ENCODE measurements at regions not wholly inside any gene's neighbourhood (a gene's known extent, or its start where the extent isn't known, plus 50 kb on each side); places are given as distances from the start of the nearest gene placed in this dataset.
"Not testable (repeated sequence)": the region's sequence is repeated elsewhere in the genome, so short reads cannot be mapped to it uniquely, and the experiment has no call there.

GRCh38 chr22:22785316-22786065 lies 102.1 kb upstream of the IGLL5 start:
- DNase-seq = no peak

DNA sequence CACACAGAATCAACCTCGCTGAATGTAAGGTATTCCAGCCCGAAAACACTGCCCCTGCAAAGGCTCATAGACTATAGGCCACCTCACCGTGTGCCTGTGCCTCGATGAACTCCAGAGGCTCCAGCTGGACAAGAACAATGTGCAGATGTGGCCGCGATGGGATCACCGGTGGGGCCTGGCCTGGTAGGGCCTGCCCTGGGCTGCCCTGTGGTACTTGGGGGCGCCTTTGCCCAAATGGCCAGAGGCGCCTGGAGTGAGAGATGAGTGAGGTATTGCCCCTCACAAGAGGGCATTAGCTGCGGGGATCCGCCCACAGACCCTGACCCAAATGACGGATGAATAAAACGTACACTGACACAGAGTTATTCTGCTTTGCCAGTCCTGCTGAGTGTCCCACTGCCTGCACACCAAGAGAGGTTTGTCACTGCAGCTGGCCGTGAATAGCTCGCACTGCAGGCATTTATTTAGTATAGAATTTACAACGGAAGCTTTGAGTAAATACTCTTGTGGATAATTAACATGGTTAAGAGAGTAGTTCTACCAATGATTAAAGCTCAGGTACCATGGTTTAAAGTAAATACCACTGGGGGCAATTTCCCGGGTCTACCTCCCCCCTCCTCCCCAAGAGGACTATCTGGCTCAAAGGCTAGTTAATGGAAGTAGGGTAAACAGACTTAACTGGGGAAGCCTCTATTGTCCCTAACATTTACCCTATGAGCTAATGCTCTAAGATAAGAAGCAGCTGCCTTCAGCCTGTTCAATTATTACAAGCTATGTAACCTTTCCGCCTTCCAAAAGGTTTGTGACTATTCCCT lies 101.1 kb upstream of the IGLL5 start:
- no peak for DNase-seq

DNA sequence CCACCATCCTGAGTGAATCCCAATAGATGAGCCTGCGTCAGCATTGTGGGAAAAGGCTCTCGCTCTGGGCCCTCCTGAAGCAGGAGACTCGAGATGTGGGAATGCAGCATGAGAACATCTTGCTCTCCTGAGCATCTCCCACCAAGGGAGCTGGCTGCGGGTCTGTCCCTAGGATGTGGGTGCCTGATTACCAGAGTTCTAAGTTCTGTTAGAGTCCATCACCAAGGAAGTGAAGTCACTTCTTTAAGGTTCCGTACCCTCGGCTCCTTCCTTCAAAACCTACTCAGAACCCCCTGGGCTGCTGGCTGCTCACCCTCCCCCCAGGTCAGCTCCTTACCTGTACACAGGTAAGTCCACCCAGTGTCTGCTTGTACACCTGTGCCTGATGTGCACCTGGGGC lies 100.5 kb upstream of the IGLL5 start:
- DNase-seq = no peak

DNA sequence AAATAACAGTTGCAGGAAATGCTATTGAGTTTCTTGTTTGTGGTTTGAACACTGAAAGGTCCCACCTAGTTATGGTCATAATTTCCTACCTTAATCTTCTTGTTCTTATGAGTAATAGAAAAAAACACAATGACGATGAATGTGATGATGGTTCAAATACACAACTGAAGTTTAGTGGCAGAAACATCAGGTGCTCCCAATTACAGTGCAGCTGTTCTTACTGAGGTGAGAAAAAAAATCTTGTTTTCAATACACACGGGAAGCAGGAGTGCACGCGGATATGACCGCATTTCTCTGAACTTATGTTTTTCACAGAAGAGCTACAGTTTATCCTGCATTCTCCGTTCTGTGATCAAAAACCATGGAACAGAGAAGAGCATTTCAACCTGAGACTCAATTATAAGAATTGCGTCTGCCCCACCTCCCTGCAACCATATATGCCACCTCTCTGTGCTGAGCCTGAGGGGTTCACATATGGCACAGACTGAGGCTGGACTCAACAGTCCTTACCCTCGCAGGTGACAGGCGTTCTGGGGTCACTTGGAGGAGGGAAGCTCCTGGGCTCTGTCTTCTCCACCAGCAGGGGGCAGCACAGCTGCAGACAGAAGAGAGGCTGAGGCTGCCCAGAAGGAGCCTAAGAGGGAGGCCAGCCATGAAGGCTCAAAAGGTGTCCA lies 99.7 kb upstream of the IGLL5 start:
- peak; percentile 68 for DNase-seq

- no peak for DNase-seq
Measured at GRCh38 chr22:22788460-22789037, 99.1 kb upstream of the IGLL5 start.

DNA sequence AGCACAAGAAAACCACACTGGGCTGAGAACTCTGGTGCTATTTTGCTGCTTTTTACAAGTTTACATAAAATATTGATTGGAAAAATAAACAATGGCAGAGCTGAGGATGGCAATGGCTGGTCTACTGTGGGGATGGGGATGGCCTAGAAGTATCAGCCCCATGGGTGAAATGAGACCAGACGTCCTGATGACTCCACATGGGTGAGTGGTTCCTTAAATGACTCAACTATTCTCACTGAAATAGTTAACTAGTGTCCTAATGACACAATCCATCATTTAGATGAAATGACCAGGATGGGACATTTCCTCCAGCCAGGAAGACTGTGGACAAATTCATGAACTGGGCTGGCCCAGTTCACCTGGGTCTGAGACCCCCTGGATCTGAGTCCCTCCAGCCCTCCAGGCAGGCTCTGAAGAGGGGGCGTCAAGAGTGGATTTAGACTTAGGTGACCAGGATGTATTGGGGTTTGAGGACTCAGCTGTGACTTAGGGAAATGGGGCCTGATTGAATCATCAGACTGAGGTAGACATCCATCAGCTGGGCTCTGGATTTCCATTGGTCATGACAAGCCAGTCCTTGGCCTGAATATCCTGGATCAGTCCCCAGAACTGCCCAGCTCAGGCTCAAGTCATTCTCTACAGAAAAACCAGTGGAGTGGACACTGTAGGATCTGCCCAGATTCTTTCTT lies 98.2 kb upstream of the IGLL5 start:
- DNase-seq = no peak

GRCh38 chr22:22789922-22790845 lies 97.4 kb upstream of the IGLL5 start:
- no peak for DNase-seq

GRCh38 chr22:22791438-22792181 lies 96.0 kb upstream of the IGLL5 start:
- DNase-seq = no peak

DNA sequence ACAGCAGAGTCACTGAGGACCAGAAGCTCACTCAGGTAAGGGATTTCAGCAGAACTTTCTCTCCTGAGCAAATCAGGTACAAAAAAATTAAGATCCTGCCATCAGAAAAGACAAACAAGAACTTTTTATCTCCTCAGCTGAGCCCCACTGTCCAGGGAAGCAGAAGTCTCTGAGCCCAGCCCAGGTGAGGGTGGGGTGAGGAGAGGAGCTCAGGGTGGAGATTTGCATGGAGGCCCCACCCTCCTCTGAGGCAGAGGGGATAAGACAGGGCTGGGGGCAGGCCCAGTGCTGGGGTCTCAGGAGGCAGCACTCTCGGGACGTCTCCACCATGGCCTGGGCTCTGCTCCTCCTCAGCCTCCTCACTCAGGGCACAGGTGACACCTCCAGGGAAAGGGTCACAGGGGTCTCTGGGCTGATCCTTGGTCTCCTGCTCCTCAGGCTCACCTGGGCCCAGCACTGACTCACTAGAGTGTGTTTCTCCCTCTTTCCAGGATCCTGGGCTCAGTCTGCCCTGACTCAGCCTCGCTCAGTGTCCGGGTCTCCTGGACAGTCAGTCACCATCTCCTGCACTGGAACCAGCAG lies 95.3 kb upstream of the IGLL5 start:
- DNase-seq = not testable (repeated sequence)

- DNase-seq = not testable (repeated sequence)
Measured at GRCh38 chr22:22795639-22796038, 92.0 kb upstream of the IGLL5 start.

DNA sequence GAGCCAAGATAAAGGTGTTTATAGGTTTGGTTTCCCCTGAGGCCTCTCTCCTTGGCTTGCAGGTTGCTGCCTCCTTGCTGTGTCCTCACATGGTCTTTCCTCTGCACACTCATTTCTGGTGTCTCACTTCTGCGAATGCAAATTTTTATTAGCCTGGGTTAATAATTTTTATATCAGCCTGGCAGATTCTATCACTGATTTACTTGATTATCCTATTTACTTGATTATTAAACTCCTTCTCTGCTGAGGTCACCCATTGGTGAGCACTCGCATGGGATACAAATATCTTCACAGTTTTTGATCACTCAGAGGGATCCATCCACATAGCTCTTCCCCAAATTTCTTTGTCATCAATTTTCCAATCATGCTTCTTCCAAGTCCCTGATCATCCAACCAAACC lies 90.9 kb upstream of the IGLL5 start:
- DNase-seq = no peak

- DNase-seq = no peak
Measured at GRCh38 chr22:22798232-22798616, 89.4 kb upstream of the IGLL5 start.

DNA sequence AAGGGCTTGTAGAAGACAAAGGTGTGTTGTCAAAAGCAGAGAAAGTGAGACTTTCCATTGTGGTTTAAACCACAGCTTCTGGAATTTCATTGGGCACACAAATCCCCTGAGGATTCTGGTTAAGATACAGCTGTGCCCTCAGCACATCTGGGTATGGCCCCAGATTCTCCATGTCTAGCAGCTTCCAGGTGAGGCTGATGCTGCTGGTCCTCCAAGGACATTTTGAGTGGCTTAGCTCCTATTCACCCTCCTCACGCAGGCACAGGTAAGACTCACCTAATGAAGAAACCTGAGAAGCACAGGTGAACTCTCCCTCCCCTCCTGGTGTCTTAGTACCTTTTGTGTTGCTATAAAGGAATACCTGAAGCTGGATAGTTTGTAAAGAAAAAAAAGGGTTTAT lies 88.9 kb upstream of the IGLL5 start:
- no peak for DNase-seq

DNA sequence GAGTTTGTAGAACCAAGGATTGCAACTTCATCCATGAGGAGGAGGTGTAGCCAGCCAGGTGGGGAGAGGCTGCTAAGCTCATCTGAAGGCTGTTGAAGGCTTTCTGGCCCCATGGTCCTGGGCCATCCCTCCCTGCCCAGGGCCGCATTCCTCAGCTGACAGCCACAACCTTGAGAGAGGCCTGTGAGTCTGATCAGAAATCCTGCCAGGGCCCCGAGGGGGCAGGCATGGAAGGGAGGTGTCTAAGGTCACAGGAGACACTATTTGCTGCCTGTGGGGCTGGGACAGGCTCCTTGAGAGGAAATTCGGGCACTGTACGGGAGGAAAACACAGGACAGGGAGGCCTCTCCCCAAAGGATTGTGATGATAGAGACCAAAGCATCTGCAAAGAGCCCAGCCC lies 88.1 kb upstream of the IGLL5 start:
- no peak for DNase-seq

DNA sequence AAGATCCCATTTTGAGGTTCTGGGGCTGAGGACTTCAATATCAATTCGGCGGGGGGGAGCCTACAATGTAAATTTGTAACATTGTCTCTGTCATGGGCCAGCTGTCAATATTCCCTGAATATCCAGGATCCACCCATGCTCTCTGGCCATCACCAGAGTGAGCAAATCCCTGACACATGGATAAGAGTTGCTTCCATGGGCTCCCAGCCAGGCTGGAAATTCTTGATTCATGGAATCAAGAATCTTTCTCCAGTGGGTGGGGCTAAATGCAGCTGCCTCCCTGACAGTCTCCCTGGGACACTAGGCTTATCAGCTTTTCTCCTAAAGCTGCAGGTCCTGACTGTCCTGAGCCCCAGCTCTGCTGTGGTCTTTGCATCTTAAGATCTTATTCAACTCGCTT lies 86.9 kb upstream of the IGLL5 start:
- no peak for DNase-seq

DNA sequence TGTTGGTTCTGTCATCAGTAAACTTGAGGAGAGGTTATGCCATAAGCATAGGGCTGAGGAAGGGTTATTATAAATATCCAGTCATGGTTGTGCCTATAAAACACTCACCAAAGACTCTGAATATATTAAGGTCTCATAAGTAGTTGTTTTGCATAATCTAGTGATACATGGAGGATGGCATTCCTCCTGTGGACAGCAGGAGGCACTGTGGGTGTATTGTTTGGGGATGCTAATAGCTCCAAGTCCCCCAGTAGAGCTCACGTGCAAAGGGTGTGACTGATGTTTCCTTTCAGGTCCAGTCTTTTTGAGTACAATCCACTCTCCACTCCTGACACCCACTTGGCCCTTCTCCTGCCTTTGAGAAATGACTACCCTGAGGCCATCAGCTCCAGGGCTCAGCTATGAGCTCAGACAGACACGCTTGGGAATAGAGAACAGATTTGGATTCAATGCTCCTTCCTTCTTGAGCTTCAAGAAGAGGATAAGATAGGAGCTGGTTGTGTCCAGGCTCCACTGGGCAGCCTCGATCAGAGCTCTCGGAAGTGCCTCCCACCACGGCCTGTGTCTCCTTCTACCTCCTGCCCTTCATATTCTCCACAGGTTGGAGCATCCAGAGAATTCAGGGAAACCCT lies 85.2 kb upstream of the IGLL5 start:
- DNase-seq = peak; percentile 31

DNA sequence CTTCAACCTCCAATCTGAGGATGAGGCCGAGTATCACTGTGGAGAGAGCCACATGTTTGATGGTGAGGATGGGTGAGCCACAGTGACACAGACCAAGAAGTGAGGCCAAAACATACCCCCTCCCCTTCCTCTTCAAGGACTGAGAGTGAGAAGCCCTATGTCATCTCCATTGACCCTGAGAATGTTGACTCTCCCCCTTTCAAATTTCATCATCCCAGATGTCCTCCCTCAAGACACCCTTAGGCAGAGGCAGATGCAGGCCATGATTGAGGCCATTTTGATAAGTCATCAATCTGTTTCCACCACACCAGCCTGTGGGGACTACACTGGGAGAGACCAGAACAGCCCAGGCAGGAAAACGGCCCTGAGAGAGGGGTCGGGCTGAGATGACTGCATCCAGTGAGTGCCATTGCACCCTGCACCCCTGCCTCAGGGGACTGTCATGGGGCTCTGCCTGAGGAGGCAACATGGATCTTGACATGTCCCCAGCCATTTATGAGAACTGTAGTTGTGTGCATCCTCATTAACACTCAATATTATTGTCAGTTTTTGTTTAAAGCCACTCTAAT lies 84.2 kb upstream of the IGLL5 start:
- no peak for DNase-seq

- peak; percentile 48 for DNase-seq
Measured at GRCh38 chr22:22810018-22810427, 77.6 kb upstream of the IGLL5 start.

GRCh38 chr22:22810471-22810870 lies 77.1 kb upstream of the IGLL5 start:
- no peak for DNase-seq
